IMR-90 (cell line): ENCODE measurements at regions not wholly inside any gene's neighbourhood (a gene's known extent, or its start where the extent isn't known, plus 50 kb on each side); places are given as distances from the start of the nearest gene placed in this dataset.

ENCODE experiments used
- ATAC-seq: fragments of 200-7000 bp; cut with Tn5 transposase; 2 replicates; pipeline ENCODE4 v1.9.1; 2020; ENCODE audit warnings: low read depth, mild to moderate bottlenecking, moderate library complexity
- BruUV-seq: library from RNA; stranded (reverse); fragments of 400-500 nt; replicated peaks from 2 replicates; lab custom pipeline; 2021; lab: Mats Ljungman, UMichigan
- CTCF ChIA-PET: fragments of 300-600 bp; formaldehyde crosslinking; extraction: SDS; loops from one replicate; lab custom pipeline; 2021; ENCODE audit warnings: antibody characterized with exemption; lab: Yijun Ruan, JAX
- POLR2A ChIA-PET: fragments of 300-600 bp; sonication (Branson Sonifier 250); formaldehyde crosslinking; loops from one replicate; lab custom pipeline; 2022; ENCODE audit warnings: antibody characterized with exemption; ENCODE audit not compliant: unreplicated experiment; lab: Charles Lee
- DNase-seq: peaks from one replicate; pipeline ENCODE4 v3.0.0; 2013
- H2AFZ ChIP-seq: replicated peaks from 2 replicates; pipeline ENCODE3; 2013; ENCODE audit warnings: low read length, mild to moderate bottlenecking; ENCODE audit not compliant: poor library complexity
- H2AK5ac ChIP-seq: 2 replicates; pipeline ENCODE4 v1.6.1; 2013; ENCODE audit warnings: low read depth, low read length, inconsistent platforms
- H2AK9ac ChIP-seq: replicated peaks from 2 replicates; pipeline ENCODE3; 2013; ENCODE audit warnings: mild to moderate bottlenecking, low read depth, low read length, moderate library complexity; ENCODE audit not compliant: poor library complexity
- H2BK120ac ChIP-seq: 2 replicates; pipeline ENCODE4 v1.6.1; 2013; ENCODE audit warnings: low read depth, low read length, inconsistent platforms
- H2BK15ac ChIP-seq: 3 replicates; pipeline ENCODE4 v1.6.1; 2013; ENCODE audit warnings: low read depth, low read length, inconsistent platforms
- H2BK20ac ChIP-seq: 2 replicates; pipeline ENCODE4 v1.6.1; 2013; ENCODE audit warnings: low read depth, mild to moderate bottlenecking, inconsistent platforms, low read length, moderate library complexity
- H2BK5ac ChIP-seq: 2 replicates; pipeline ENCODE4 v1.6.1; 2013; ENCODE audit warnings: mild to moderate bottlenecking, low read depth, low read length, inconsistent platforms; ENCODE audit not compliant: poor library complexity, severe bottlenecking
- H3K14ac ChIP-seq: replicated peaks from 2 replicates; pipeline ENCODE4 v1.6.1; 2013; ENCODE audit warnings: low read depth, low read length, inconsistent platforms
- H3K18ac ChIP-seq: 2 replicates; pipeline ENCODE4 v1.6.1; 2013; ENCODE audit warnings: low read depth, low read length, control low read depth
- H3K23ac ChIP-seq: 2 replicates; pipeline ENCODE4 v1.6.1; 2013; ENCODE audit warnings: low read depth, low read length, inconsistent platforms
- H3K27ac ChIP-seq: 2 replicates; pipeline ENCODE4 v1.5.1; 2013; ENCODE audit warnings: mild to moderate bottlenecking, control low read depth, low read length; ENCODE audit not compliant: insufficient read depth
- H3K27me3 ChIP-seq: 2 replicates; pipeline ENCODE4 v1.6.1; 2013; ENCODE audit warnings: low read length; ENCODE audit not compliant: control insufficient read depth, insufficient read depth
- H3K36me3 ChIP-seq: 2 replicates; pipeline ENCODE4 v1.6.1; 2013; ENCODE audit warnings: low read length, mixed read lengths; ENCODE audit not compliant: control insufficient read depth, insufficient read depth
- H3K4ac ChIP-seq: 2 replicates; pipeline ENCODE4 v1.6.1; 2013; ENCODE audit warnings: low read depth, low read length, inconsistent platforms
- H3K4me1 ChIP-seq: 2 replicates; pipeline ENCODE4 v1.6.1; 2013; ENCODE audit warnings: low read length, mixed read lengths; ENCODE audit not compliant: control insufficient read depth, insufficient read depth
- H3K4me2 ChIP-seq: 2 replicates; pipeline ENCODE4 v1.6.1; 2013; ENCODE audit warnings: low read depth, mild to moderate bottlenecking, control low read depth, low read length, moderate library complexity
- H3K4me3 ChIP-seq: 2 replicates; pipeline ENCODE4 v1.5.1; 2013; ENCODE audit warnings: low read depth, mild to moderate bottlenecking, control low read depth, low read length, moderate library complexity; ENCODE audit not compliant: insufficient read depth
- H3K56ac ChIP-seq: 2 replicates; pipeline ENCODE4 v1.6.1; 2013; ENCODE audit warnings: low read length, inconsistent platforms; ENCODE audit not compliant: insufficient read depth; ENCODE audit errors: extremely low read depth
- H3K79me1 ChIP-seq, 2 experiments: 2 replicates each; pipeline ENCODE4 v1.6.1; 2013; ENCODE audit warnings: low read length in 2 of 2, inconsistent platforms in 1 of 2, low read depth in 1 of 2
- H3K9ac ChIP-seq: 2 replicates; pipeline ENCODE4 v1.6.1; 2013; ENCODE audit warnings: low read depth, low read length, control low read depth
- H3K9me1 ChIP-seq: 2 replicates; pipeline ENCODE4 v1.6.1; 2013; ENCODE audit warnings: low read length, inconsistent platforms; ENCODE audit not compliant: insufficient read depth
- H3K9me3 ChIP-seq: 2 replicates; pipeline ENCODE4 v1.6.1; 2013; ENCODE audit warnings: low read length; ENCODE audit not compliant: control insufficient read depth, insufficient read depth
- H4K20me1 ChIP-seq: 2 replicates; pipeline ENCODE4 v1.6.1; 2013; ENCODE audit warnings: low read length, inconsistent platforms; ENCODE audit not compliant: insufficient read depth
- H4K5ac ChIP-seq: 2 replicates; pipeline ENCODE4 v1.6.1; 2013; ENCODE audit warnings: mild to moderate bottlenecking, low read depth, low read length, control low read depth
- H4K8ac ChIP-seq, 2 experiments: 2 replicates each; pipeline ENCODE4 v1.6.1; 2013; ENCODE audit warnings: low read depth in 2 of 2, low read length in 2 of 2, control low read depth in 1 of 2, inconsistent platforms in 1 of 2
- H4K91ac ChIP-seq: 2 replicates; pipeline ENCODE4 v1.6.1; 2013; ENCODE audit warnings: low read depth, low read length, inconsistent platforms; ENCODE audit not compliant: insufficient read depth
- BHLHE40 ChIP-seq: fragments of 150-350 bp; IDR thresholded peaks from 2 replicates; pipeline ENCODE4 v1.6.1; 2016; ENCODE audit warnings: mild to moderate bottlenecking, low read depth, low read length
- CHD1 ChIP-seq: IDR thresholded peaks from 2 replicates; pipeline ENCODE4 v1.6.1; 2012; ENCODE audit warnings: low read depth, low read length, improper control_type of control experiment
- ELK1 ChIP-seq: fragments of 150-350 bp; IDR thresholded peaks from 2 replicates; pipeline ENCODE4 v1.6.1; 2016; ENCODE audit warnings: low read depth, mild to moderate bottlenecking, low read length, moderate library complexity, borderline replicate concordance
- FOS ChIP-seq: fragments of 150-350 bp; IDR thresholded peaks from 2 replicates; pipeline ENCODE4 v1.6.1; 2016; ENCODE audit warnings: low read depth, low read length
- MAFK ChIP-seq: IDR thresholded peaks from 2 replicates; pipeline ENCODE4 v1.6.1; 2012; ENCODE audit warnings: low read depth, low read length, improper control_type of control experiment
- MAZ ChIP-seq: IDR thresholded peaks from 2 replicates; pipeline ENCODE4 v1.6.1; 2012; ENCODE audit warnings: low read depth, mild to moderate bottlenecking, low read length, improper control_type of control experiment, moderate library complexity, borderline replicate concordance
- MXI1 ChIP-seq: IDR thresholded peaks from 2 replicates; pipeline ENCODE4 v1.6.1; 2012; ENCODE audit warnings: low read depth, mild to moderate bottlenecking, low read length, moderate library complexity, borderline replicate concordance
- RAD21 ChIP-seq: IDR thresholded peaks from 2 replicates; pipeline ENCODE4 v1.6.1; 2012; ENCODE audit warnings: low read length, improper control_type of control experiment
- RFX5 ChIP-seq: IDR thresholded peaks from 2 replicates; pipeline ENCODE4 v1.8.0; 2012; ENCODE audit warnings: low read depth, mild to moderate bottlenecking, low read length, moderate library complexity
- SMC3 ChIP-seq: fragments of 150-350 bp; IDR thresholded peaks from 2 replicates; pipeline ENCODE4 v1.6.1; 2016; ENCODE audit warnings: low read depth, mild to moderate bottlenecking, antibody characterized with exemption, low read length, moderate library complexity
- USF2 ChIP-seq: fragments of 150-350 bp; IDR thresholded peaks from 2 replicates; pipeline ENCODE4 v1.6.1; 2017; ENCODE audit warnings: mild to moderate bottlenecking, antibody characterized with exemption, low read length, low read depth
- WGBS, 2 experiments: methylation state at CpG; one replicate each; pipeline versions ENCODE4 v1.1.5 to v1.1.7; 2013; ENCODE audit warnings: missing lambda C conversion rate in 2 of 2; ENCODE audit not compliant: insufficient read length in 1 of 2; ENCODE audit errors: extremely low coverage in 2 of 2; 5-methylcytosine and 5-hydroxymethylcytosine counted together
- dilution Hi-C: fragments of 300-500 bp; cut with HindIII; formaldehyde crosslinking; loops from one replicate; pipeline ENCODE4 v1.14.3; 2018; ENCODE audit warnings: low sequenced_read_pairs; ENCODE audit not compliant: unreplicated experiment
- in situ Hi-C: fragments of 300-500 bp; cut with MboI; formaldehyde crosslinking; loops from 3 replicates; pipeline ENCODE4 v1.14.3; 2019; ENCODE audit warnings: low sequenced_read_pairs, inconsistent platforms, mixed read lengths
- intact Hi-C: fragments of 100-400 bp; cut with micrococcal nuclease; formaldehyde crosslinking; loops from 2 replicates; pipeline ENCODE4 v1.10.0; 2022
- TF ChIP-seq, protein P1 (sequence below): conservative IDR thresholded peaks from 2 replicates; pipeline ENCODE4 v1.5.1; 2012; ENCODE audit warnings: mild to moderate bottlenecking, low read depth, low read length, improper control_type of control experiment

DNA sequence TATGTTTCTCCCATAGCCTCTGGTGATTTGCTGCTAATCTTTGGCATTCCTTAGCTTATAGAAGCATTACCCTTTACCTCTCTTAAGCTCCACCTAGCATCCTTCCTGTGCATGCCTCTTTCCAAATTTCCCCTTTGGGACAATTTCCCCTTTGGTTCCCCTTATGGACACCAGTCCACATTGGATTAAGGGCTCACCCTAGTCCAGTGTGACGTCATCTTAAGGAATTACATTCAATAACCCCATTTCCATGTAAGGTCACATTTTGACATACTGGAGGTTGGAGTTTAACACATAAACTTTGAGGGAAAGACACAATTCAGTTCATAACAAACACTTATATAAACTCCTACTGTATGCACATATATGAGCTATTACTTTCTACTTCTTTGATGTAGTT is 916.6 kb downstream of the SLC4A3 start:
- Histone ChIP-seq H3K18ac (no peak overlapping the region), H3K36me3 (no peaks in the 10 kb centered on the region), H3K79me1 (no peaks in the 10 kb centered on the region), H3K4me3 (no peak overlapping the region), H2AFZ (no peak overlapping the region), H3K4me1 (no peaks in the 10 kb centered on the region), H3K27ac (no peak overlapping the region), H2BK5ac (no peak overlapping the region), H3K23ac (no peak overlapping the region), H4K91ac (no peak overlapping the region), H3K27me3 (no peaks in the 10 kb centered on the region; the same call in 1 of the 2 replicates), H4K5ac (no peak overlapping the region), H2BK20ac (no peak overlapping the region), H2BK15ac (no peak overlapping the region), H4K20me1 (no peaks in the 10 kb centered on the region), H3K9me1 (no peaks in the 10 kb centered on the region), H3K9ac (no peak overlapping the region), H2BK120ac (no peak overlapping the region), H3K4me2 (no peak overlapping the region), H4K8ac (no peak overlapping the region), H3K9me3 (peaks cover 1% of the 10 kb centered on the region; the same call in 1 of the 2 replicates), H3K56ac (no peak overlapping the region), H3K4ac (no peak overlapping the region), H2AK9ac (no peak overlapping the region), H3K14ac (no peak overlapping the region), H2AK5ac (no peak overlapping the region)
- ATAC-seq (no peak), DNase-seq (no peak)
- intact Hi-C loops (no loop called here), in situ Hi-C loops (no loop called here), dilution Hi-C loops (no loop called here)
- POLR2A ChIA-PET: no interaction called here
- BruUV-seq: no TSS peak
- CTCF ChIA-PET: no interaction called here
- no CpG with 5 or more reads among the region's 1 CpG for WGBS, 2 experiments
- TF ChIP-seq CHD1: no peak
- TF ChIP-seq RAD21: no peak
- no peak for TF ChIP-seq RFX5
- no peak for TF ChIP-seq MAZ
- TF ChIP-seq FOS: no peak
- no peak for TF ChIP-seq MAFK
- no peak for TF ChIP-seq SMC3
- TF ChIP-seq USF2: no peak
- TF ChIP-seq ELK1: no peak
- no peak for TF ChIP-seq MXI1
- no peak for TF ChIP-seq BHLHE40
- TF ChIP-seq, protein P1, sequence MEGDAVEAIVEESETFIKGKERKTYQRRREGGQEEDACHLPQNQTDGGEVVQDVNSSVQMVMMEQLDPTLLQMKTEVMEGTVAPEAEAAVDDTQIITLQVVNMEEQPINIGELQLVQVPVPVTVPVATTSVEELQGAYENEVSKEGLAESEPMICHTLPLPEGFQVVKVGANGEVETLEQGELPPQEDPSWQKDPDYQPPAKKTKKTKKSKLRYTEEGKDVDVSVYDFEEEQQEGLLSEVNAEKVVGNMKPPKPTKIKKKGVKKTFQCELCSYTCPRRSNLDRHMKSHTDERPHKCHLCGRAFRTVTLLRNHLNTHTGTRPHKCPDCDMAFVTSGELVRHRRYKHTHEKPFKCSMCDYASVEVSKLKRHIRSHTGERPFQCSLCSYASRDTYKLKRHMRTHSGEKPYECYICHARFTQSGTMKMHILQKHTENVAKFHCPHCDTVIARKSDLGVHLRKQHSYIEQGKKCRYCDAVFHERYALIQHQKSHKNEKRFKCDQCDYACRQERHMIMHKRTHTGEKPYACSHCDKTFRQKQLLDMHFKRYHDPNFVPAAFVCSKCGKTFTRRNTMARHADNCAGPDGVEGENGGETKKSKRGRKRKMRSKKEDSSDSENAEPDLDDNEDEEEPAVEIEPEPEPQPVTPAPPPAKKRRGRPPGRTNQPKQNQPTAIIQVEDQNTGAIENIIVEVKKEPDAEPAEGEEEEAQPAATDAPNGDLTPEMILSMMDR: no peak
